Loucy (cell line): ENCODE measurements at regions not wholly inside any gene's neighbourhood (a gene's known extent, or its start where the extent isn't known, plus 50 kb on each side); places are given as distances from the start of the nearest gene placed in this dataset.

Experiments
- EZH2phosphoT487 ChIP-seq: fragments of 200-600 bp; IDR thresholded peaks from 2 replicates; pipeline ENCODE4 v1.6.1; 2018; ENCODE audit warnings: antibody characterized with exemption, mild to moderate bottlenecking, moderate library complexity, borderline replicate concordance
- TF ChIP-seq, protein P1 (sequence below): fragments of 200-600 bp; sonication (generic); conservative IDR thresholded peaks from 2 replicates; pipeline ENCODE4 v1.5.1; 2014; ENCODE audit warnings: mild to moderate bottlenecking, antibody characterized with exemption, low read length

DNA sequence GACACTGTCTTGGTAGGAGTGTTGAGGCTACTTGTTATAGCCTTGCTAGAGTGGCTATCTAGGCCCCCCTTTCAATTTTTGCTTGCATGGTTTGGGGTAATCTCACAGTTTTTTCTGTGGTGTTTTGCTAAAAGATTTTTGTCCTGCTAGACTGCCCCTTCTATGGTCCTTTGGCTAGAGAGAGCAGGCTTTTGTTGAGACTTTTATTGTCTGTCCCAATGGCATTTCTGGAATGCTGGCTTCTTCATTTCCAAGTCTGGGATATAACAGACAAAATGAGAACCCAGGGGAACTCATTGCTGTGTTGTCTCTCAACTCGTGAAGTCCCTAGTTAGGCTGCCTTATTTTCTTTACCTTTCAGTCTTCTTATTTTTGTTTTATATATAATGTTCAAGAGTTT lies 160.2 kb upstream of the ZC4H2 start:
- TF ChIP-seq, protein P1, sequence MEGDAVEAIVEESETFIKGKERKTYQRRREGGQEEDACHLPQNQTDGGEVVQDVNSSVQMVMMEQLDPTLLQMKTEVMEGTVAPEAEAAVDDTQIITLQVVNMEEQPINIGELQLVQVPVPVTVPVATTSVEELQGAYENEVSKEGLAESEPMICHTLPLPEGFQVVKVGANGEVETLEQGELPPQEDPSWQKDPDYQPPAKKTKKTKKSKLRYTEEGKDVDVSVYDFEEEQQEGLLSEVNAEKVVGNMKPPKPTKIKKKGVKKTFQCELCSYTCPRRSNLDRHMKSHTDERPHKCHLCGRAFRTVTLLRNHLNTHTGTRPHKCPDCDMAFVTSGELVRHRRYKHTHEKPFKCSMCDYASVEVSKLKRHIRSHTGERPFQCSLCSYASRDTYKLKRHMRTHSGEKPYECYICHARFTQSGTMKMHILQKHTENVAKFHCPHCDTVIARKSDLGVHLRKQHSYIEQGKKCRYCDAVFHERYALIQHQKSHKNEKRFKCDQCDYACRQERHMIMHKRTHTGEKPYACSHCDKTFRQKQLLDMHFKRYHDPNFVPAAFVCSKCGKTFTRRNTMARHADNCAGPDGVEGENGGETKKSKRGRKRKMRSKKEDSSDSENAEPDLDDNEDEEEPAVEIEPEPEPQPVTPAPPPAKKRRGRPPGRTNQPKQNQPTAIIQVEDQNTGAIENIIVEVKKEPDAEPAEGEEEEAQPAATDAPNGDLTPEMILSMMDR: no peak
- no peak for TF ChIP-seq EZH2phosphoT487
